Breast epithelium (tissue), 4 donors: ENCODE measurements at regions not wholly inside any gene's neighbourhood (a gene's known extent, or its start where the extent isn't known, plus 50 kb on each side); places are given as distances from the start of the nearest gene placed in this dataset.

ENCODE experiments used
- DNase-seq, 2 donors: peaks; one replicate each; pipeline ENCODE4 v3.0.0-alpha.2; 2019; ENCODE audit warnings: low spot score in 2 of 2
- H3K27ac ChIP-seq, 2 donors: fragments of 200-600 bp; sonication (generic) in 1 of 2; one replicate each; pipeline ENCODE4 v1.5.1; 2016 to 2019; ENCODE audit warnings: mild to moderate bottlenecking in 1 of 2
- H3K27me3 ChIP-seq, 2 donors: fragments of 200-600 bp; sonication (generic) in 1 of 2; one replicate each; pipeline versions ENCODE4 v1.5.1 to v1.6.0; 2017 to 2019; ENCODE audit warnings: control low read depth in 1 of 2, mild to moderate bottlenecking in 1 of 2
- H3K36me3 ChIP-seq: fragments of 200-600 bp; one replicate; pipeline ENCODE4 v1.5.1; 2019
- H3K4me1 ChIP-seq, 2 donors: fragments of 200-600 bp; sonication (generic); one replicate each; pipeline ENCODE4 v1.5.1; 2016 to 2019; ENCODE audit warnings: control low read depth in 1 of 2
- H3K4me3 ChIP-seq, 3 donors: fragments of 200-600 bp; sonication (generic); 1 replicate in 2 of 3; 2 replicates in 1 of 3; pipeline ENCODE4 v1.5.1; 2016 to 2019; ENCODE audit warnings: mild to moderate bottlenecking in 3 of 3, moderate library complexity in 2 of 3
- H3K9me3 ChIP-seq, 2 donors: fragments of 200-600 bp; sonication (generic) in 1 of 2; one replicate each; pipeline ENCODE4 v1.5.1; 2016 to 2019; ENCODE audit warnings: control low read depth in 1 of 2
- POLR2A ChIP-seq: fragments of 450-650 bp; IDR thresholded peaks from one replicate; pipeline ENCODE4 v1.6.1; 2016; ENCODE audit warnings: antibody characterized with exemption, mild to moderate bottlenecking, moderate library complexity
- POLR2AphosphoS5 ChIP-seq, 3 donors: sonication (generic); formaldehyde crosslinking; IDR thresholded peaks; one replicate each; pipeline ENCODE4 v1.6.1; 2017; ENCODE audit warnings: antibody characterized with exemption in 3 of 3
- intact Hi-C: fragments of 100-400 bp; cut with DNase I; formaldehyde crosslinking; loops from one replicate; pipeline ENCODE4 v1.15.1; 2023; ENCODE audit warnings: low total_unique reads
- TF ChIP-seq, protein P1 (sequence below), 3 donors: fragments of 450-650 bp; IDR thresholded peaks; one replicate each; pipeline ENCODE4 v1.5.1; 2016 to 2017; ENCODE audit warnings: antibody characterized with exemption in 3 of 3, mild to moderate bottlenecking in 3 of 3, moderate library complexity in 3 of 3

DNA sequence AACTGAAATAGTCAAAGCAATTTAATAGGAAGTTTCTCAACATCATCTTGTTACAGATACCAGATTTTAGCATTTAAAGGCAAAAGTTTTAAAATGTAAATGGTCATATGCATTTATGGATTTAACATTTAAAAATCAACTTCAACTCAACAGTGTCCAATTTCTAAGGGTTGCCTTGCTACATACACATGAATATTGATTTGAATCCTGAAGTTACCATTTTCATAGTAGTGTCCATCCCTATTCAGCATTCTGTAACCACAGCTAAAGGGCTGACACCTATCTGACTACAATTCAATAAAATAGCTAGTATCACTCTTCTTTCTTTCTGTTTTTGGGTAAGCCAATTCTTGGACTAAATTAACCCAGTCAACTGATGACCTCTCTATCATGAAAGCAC is 164.0 kb upstream of the CFAP20DC start:
- H3K27ac ChIP-seq, result no peak overlapping the region
- H3K36me3 ChIP-seq, result no peaks in the 10 kb centered on the region
- H3K27me3 ChIP-seq, result no peaks in the 10 kb centered on the region
- H3K9me3 ChIP-seq, result no peaks in the 10 kb centered on the region
- no peaks in the 10 kb centered on the region for H3K4me1 ChIP-seq
- intact Hi-C loops, result no loop called here
- DNase-seq, result no peak
- no peak overlapping the region for H3K4me3 ChIP-seq
- TF ChIP-seq POLR2AphosphoS5 (IDR thresholded peaks at IDR 0.05) (no peak), POLR2A (no peak)

DNA sequence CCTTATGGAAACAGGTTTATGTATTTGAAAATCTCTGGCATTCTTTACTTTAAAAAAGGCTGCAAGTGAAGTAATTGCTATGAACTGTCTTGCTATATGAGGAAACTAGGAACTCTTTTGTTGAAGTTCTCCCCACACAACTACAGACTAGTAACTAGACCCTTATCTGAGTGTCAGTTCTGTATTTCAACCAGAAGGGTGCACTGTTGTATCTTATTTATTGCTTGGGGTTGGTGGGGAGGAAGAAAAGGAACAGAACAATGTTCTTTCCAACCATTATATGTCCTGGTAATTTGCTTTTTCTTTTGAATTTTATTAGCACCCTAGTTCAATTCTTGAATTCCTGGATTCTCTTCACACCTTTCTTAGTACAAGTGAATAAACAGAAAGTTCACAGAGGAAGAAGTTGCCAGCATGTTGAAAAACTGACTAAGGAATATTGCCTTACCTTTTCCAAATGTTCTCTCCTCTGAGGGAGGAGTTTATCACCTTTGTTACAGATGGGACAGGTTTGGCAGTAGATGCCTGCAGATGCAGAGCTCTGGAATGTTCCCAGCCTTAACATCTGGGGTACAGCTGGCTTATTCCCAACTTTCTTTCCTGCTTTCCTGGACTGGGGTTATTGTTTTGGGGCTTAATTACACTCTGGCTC is 162.4 kb upstream of the CFAP20DC start:
- Histone ChIP-seq H3K27ac (no peak overlapping the region), H3K27me3 (no peaks in the 10 kb centered on the region), H3K9me3 (no peaks in the 10 kb centered on the region), H3K4me3 (no peak overlapping the region), H3K36me3 (no peaks in the 10 kb centered on the region), H3K4me1 (no peaks in the 10 kb centered on the region)
- TF ChIP-seq, protein P1, sequence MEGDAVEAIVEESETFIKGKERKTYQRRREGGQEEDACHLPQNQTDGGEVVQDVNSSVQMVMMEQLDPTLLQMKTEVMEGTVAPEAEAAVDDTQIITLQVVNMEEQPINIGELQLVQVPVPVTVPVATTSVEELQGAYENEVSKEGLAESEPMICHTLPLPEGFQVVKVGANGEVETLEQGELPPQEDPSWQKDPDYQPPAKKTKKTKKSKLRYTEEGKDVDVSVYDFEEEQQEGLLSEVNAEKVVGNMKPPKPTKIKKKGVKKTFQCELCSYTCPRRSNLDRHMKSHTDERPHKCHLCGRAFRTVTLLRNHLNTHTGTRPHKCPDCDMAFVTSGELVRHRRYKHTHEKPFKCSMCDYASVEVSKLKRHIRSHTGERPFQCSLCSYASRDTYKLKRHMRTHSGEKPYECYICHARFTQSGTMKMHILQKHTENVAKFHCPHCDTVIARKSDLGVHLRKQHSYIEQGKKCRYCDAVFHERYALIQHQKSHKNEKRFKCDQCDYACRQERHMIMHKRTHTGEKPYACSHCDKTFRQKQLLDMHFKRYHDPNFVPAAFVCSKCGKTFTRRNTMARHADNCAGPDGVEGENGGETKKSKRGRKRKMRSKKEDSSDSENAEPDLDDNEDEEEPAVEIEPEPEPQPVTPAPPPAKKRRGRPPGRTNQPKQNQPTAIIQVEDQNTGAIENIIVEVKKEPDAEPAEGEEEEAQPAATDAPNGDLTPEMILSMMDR (IDR thresholded peaks at IDR 0.05), result peak; percentile 39 to 79 (median 72)
- no peak for TF ChIP-seq POLR2A
- intact Hi-C loops, result no loop called here
- no peak for DNase-seq

DNA sequence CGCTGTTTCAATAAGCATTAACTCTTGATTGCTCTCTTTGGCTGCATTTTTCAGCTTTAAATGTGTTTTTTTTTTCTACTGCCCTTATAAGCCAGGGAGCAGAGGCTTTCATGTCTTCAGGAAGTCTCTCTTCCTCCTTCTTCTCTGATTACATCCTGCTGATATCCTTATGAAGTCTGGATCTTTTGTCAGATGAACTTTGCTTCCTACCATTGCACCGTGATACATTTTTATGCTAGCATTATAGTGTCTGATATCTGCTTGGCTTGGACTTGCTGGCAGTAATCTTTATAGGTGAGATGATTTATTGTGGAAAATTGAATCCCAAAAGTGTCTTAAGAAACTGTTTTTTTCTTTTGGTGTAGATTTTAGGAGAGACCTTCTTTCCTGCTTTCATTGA is 160.4 kb upstream of the CFAP20DC start:
- TF ChIP-seq, protein P1 (IDR thresholded peaks at IDR 0.05), result no peak
- TF ChIP-seq POLR2A (no peak), POLR2AphosphoS5 (IDR thresholded peaks at IDR 0.05) (no peak)
- Histone ChIP-seq H3K27ac (no peak overlapping the region), H3K36me3 (no peaks in the 10 kb centered on the region), H3K27me3 (no peaks in the 10 kb centered on the region), H3K4me1 (no peaks in the 10 kb centered on the region), H3K4me3 (no peak overlapping the region), H3K9me3 (no peaks in the 10 kb centered on the region)
- DNase-seq, result no peak
- intact Hi-C loops, result no loop called here

DNA sequence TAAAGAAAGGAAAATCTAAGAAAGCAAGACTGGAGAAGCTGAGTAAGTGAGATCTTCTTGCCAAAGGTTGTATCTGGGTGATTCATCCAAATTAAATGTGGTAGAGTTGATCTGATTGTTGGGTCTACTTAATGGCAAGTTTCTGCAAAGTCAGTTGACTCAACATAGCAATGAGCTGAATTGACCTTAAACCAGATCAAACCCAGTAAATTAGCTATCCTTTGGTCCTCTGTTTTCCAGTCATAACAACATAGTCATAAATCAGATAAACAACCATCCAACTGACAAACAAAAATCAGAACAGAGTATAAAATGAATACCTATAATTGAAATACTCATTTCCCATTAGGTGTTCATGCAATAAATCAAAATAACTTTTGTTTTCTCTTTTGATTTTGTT is 142.6 kb upstream of the CFAP20DC start:
- H3K27ac ChIP-seq, result no peak overlapping the region
- intact Hi-C loops, result no loop called here
- no peaks in the 10 kb centered on the region for H3K4me1 ChIP-seq
- no peaks in the 10 kb centered on the region for H3K36me3 ChIP-seq
- no peaks in the 10 kb centered on the region for H3K27me3 ChIP-seq
- H3K9me3 ChIP-seq, result no peaks in the 10 kb centered on the region
- no peak for DNase-seq
- H3K4me3 ChIP-seq, result no peak overlapping the region
- TF ChIP-seq, protein P1 (IDR thresholded peaks at IDR 0.05), result no peak
- no peak for TF ChIP-seq POLR2A
- TF ChIP-seq POLR2AphosphoS5 (IDR thresholded peaks at IDR 0.05), result no peak

DNA sequence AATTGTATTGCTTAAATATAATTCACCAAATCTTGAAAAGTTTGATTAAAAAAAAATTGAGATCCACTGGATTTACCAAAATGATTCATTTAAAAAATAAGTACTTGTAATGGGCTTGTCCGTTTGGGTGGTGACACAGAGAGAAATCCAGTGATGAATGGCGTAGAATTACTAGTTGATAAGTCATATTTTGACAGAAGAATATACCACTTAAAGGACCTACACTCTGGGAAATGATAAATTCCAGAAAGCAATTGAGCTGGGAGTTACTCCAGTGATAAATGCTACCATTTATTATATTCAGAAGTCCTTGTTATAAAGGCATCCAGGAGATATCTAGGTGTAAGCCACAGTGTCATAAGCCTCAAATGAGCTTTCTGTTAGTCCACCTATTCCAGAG is 141.8 kb upstream of the CFAP20DC start:
- Histone ChIP-seq H3K36me3 (no peaks in the 10 kb centered on the region), H3K4me1 (no peaks in the 10 kb centered on the region), H3K27ac (no peak overlapping the region), H3K27me3 (no peaks in the 10 kb centered on the region), H3K4me3 (no peak overlapping the region), H3K9me3 (no peaks in the 10 kb centered on the region)
- no peak for DNase-seq
- TF ChIP-seq, protein P1 (IDR thresholded peaks at IDR 0.05), result no peak
- no peak for TF ChIP-seq POLR2A
- no peak for TF ChIP-seq POLR2AphosphoS5 (IDR thresholded peaks at IDR 0.05)
- intact Hi-C loops, result no loop called here

DNA sequence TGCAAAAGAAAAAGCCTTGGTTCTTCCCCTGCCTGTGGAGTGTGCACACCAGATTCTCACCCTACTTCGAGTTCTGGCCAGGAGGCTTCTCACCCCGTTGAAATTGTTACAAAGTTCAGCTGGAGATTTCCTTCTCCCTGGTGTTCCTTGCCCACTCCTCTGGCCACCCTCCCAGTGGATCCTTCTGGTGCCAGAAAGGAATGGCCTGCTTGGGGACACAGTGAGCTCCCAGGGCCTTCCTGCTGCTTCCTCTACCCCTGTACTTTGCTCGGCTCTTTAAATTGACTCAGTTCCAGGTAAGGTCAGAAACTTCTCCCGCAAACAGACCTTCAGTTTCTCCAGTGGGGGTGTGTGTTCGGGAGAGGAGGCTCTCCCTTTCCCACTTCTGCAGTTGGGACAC is 140.1 kb upstream of the CFAP20DC start:
- intact Hi-C loops, result no loop called here
- Histone ChIP-seq H3K4me1 (no peaks in the 10 kb centered on the region), H3K9me3 (no peaks in the 10 kb centered on the region), H3K36me3 (no peaks in the 10 kb centered on the region), H3K27me3 (no peaks in the 10 kb centered on the region), H3K27ac (no peak overlapping the region), H3K4me3 (no peak overlapping the region)
- TF ChIP-seq, protein P1 (IDR thresholded peaks at IDR 0.05), result no peak
- TF ChIP-seq POLR2A (no peak), POLR2AphosphoS5 (IDR thresholded peaks at IDR 0.05) (no peak)
- DNase-seq, result no peak
